ENCODE measurements at regions not wholly inside any gene's neighbourhood (a gene's known extent, or its start where the extent isn't known, plus 50 kb on each side); places are given as distances from the start of the nearest gene placed in this dataset.
A peak's percentile ranks its signal among the peaks of the same experiment; 100 is the strongest.
"Not testable (repeated sequence)": the region's sequence is repeated elsewhere in the genome, so short reads cannot be mapped to it uniquely, and the experiment has no call there.

GRCh38 chr1:157399343-157399983 is 152.9 kb downstream of the FCRL5 start:
- Histone ChIP-seq H3K4me3 (ENCODE audit: low read depth, low read length) (no peak overlapping the region), H3K79me2 (ENCODE audit: control insufficient read depth, insufficient read depth, low read length, unreplicated experiment) (no peaks in the 10 kb centered on the region), H3K27ac (ENCODE audit: low read depth, low read length) (no peak overlapping the region), H3K4me1 (ENCODE audit: control insufficient read depth, insufficient read depth, low read length, unreplicated experiment) (no peaks in the 10 kb centered on the region), H2AFZ (ENCODE audit: low read length, unreplicated experiment) (no peak overlapping the region), H3K27me3 (ENCODE audit: insufficient read depth, low read length) (no peaks in the 10 kb centered on the region), H3K36me3 (ENCODE audit: insufficient read depth, low read length) (no peaks in the 10 kb centered on the region)

- H3K79me2 ChIP-seq (ENCODE audit: control insufficient read depth, insufficient read depth, low read length, unreplicated experiment), result no peaks in the 10 kb centered on the region
- H3K27me3 ChIP-seq (ENCODE audit: insufficient read depth, low read length), result no peaks in the 10 kb centered on the region
- H2AFZ ChIP-seq (ENCODE audit: low read length, unreplicated experiment), result peak overlapping the region; percentile 16
- H3K27ac ChIP-seq (ENCODE audit: low read depth, low read length), result peak overlapping the region; percentile 11; the same call in 1 of the 2 replicates
- H3K4me3 ChIP-seq (ENCODE audit: low read depth, low read length), result peak overlapping the region; percentile 10
- peaks cover 15% of the 10 kb centered on the region for H3K4me1 ChIP-seq (ENCODE audit: control insufficient read depth, insufficient read depth, low read length, unreplicated experiment)
- H3K36me3 ChIP-seq (ENCODE audit: insufficient read depth, low read length), result no peaks in the 10 kb centered on the region
Observed at GRCh38 chr1:157390651-157391050, 161.7 kb downstream of the FCRL5 start.

GRCh38 chr1:157388057-157388456 is 164.3 kb downstream of the FCRL5 start:
- Histone ChIP-seq H3K36me3 (ENCODE audit: insufficient read depth, low read length) (no peaks in the 10 kb centered on the region), H3K27me3 (ENCODE audit: insufficient read depth, low read length) (no peaks in the 10 kb centered on the region)

GRCh38 chr1:157384258-157384657 is 168.1 kb downstream of the FCRL5 start:
- Histone ChIP-seq H3K36me3 (ENCODE audit: insufficient read depth, low read length) (no peaks in the 10 kb centered on the region), H3K4me1 (ENCODE audit: control insufficient read depth, insufficient read depth, low read length, unreplicated experiment) (no peaks in the 10 kb centered on the region), H2AFZ (ENCODE audit: low read length, unreplicated experiment) (no peak overlapping the region), H3K27me3 (ENCODE audit: insufficient read depth, low read length) (no peaks in the 10 kb centered on the region), H3K4me3 (ENCODE audit: low read depth, low read length) (no peak overlapping the region), H3K79me2 (ENCODE audit: control insufficient read depth, insufficient read depth, low read length, unreplicated experiment) (no peaks in the 10 kb centered on the region), H3K27ac (ENCODE audit: low read depth, low read length) (no peak overlapping the region)

More at GRCh38 chr1:157388057-157388456, 164.3 kb downstream of the FCRL5 start:
- H3K79me2 ChIP-seq (ENCODE audit: control insufficient read depth, insufficient read depth, low read length, unreplicated experiment), result no peaks in the 10 kb centered on the region
- peaks cover 15% of the 10 kb centered on the region for H3K4me1 ChIP-seq (ENCODE audit: control insufficient read depth, insufficient read depth, low read length, unreplicated experiment)
- H3K27ac ChIP-seq (ENCODE audit: low read depth, low read length), result no peak overlapping the region
- H3K4me3 ChIP-seq (ENCODE audit: low read depth, low read length), result no peak overlapping the region
- H2AFZ ChIP-seq (ENCODE audit: low read length, unreplicated experiment), result no peak overlapping the region

GRCh38 chr1:157382351-157382750 is 170.0 kb downstream of the FCRL5 start:
- Histone ChIP-seq H3K4me3 (ENCODE audit: low read depth, low read length) (no peak overlapping the region), H3K36me3 (ENCODE audit: insufficient read depth, low read length) (no peaks in the 10 kb centered on the region), H3K27ac (ENCODE audit: low read depth, low read length) (no peak overlapping the region), H2AFZ (ENCODE audit: low read length, unreplicated experiment) (no peak overlapping the region), H3K79me2 (ENCODE audit: control insufficient read depth, insufficient read depth, low read length, unreplicated experiment) (no peaks in the 10 kb centered on the region), H3K27me3 (ENCODE audit: insufficient read depth, low read length) (no peaks in the 10 kb centered on the region), H3K4me1 (ENCODE audit: control insufficient read depth, insufficient read depth, low read length, unreplicated experiment) (no peaks in the 10 kb centered on the region)

- no peaks in the 10 kb centered on the region for H3K79me2 ChIP-seq (ENCODE audit: control insufficient read depth, insufficient read depth, low read length, unreplicated experiment)
Observed at GRCh38 chr1:157380523-157380922, 171.8 kb downstream of the FCRL5 start.

GRCh38 chr1:157377280-157377713 is 175.0 kb downstream of the FCRL5 start:
- not testable (repeated sequence) for H3K36me3 ChIP-seq (ENCODE audit: insufficient read depth, low read length); H3K79me2 ChIP-seq (ENCODE audit: control insufficient read depth, insufficient read depth, low read length, unreplicated experiment); H3K4me1 ChIP-seq (ENCODE audit: control insufficient read depth, insufficient read depth, low read length, unreplicated experiment); H3K27me3 ChIP-seq (ENCODE audit: insufficient read depth, low read length); H3K27ac ChIP-seq (ENCODE audit: low read depth, low read length); H3K4me3 ChIP-seq (ENCODE audit: low read depth, low read length)
- H2AFZ ChIP-seq (ENCODE audit: low read length, unreplicated experiment), result peak overlapping the region; percentile 39

More at GRCh38 chr1:157380523-157380922, 171.8 kb downstream of the FCRL5 start:
- Histone ChIP-seq H3K27me3 (ENCODE audit: insufficient read depth, low read length) (no peaks in the 10 kb centered on the region), H2AFZ (ENCODE audit: low read length, unreplicated experiment) (no peak overlapping the region), H3K4me1 (ENCODE audit: control insufficient read depth, insufficient read depth, low read length, unreplicated experiment) (no peaks in the 10 kb centered on the region), H3K36me3 (ENCODE audit: insufficient read depth, low read length) (no peaks in the 10 kb centered on the region), H3K4me3 (ENCODE audit: low read depth, low read length) (no peak overlapping the region), H3K27ac (ENCODE audit: low read depth, low read length) (no peak overlapping the region)

GRCh38 chr1:157376681-157377080 is 175.6 kb downstream of the FCRL5 start:
- H3K4me3 ChIP-seq (ENCODE audit: low read depth, low read length), result no peak overlapping the region
- no peaks in the 10 kb centered on the region for H3K79me2 ChIP-seq (ENCODE audit: control insufficient read depth, insufficient read depth, low read length, unreplicated experiment)
- H3K4me1 ChIP-seq (ENCODE audit: control insufficient read depth, insufficient read depth, low read length, unreplicated experiment), result no peaks in the 10 kb centered on the region
- no peaks in the 10 kb centered on the region for H3K27me3 ChIP-seq (ENCODE audit: insufficient read depth, low read length)
- no peak overlapping the region for H3K27ac ChIP-seq (ENCODE audit: low read depth, low read length)
- no peaks in the 10 kb centered on the region for H3K36me3 ChIP-seq (ENCODE audit: insufficient read depth, low read length)
- H2AFZ ChIP-seq (ENCODE audit: low read length, unreplicated experiment), result no peak overlapping the region

GRCh38 chr1:157372311-157372710 is 180.0 kb downstream of the FCRL5 start:
- H3K36me3 ChIP-seq (ENCODE audit: insufficient read depth, low read length); H3K27me3 ChIP-seq (ENCODE audit: insufficient read depth, low read length); H3K79me2 ChIP-seq (ENCODE audit: control insufficient read depth, insufficient read depth, low read length, unreplicated experiment); H3K27ac ChIP-seq (ENCODE audit: low read depth, low read length); H2AFZ ChIP-seq (ENCODE audit: low read length, unreplicated experiment); H3K4me3 ChIP-seq (ENCODE audit: low read depth, low read length): not testable (repeated sequence)
- H3K4me1 ChIP-seq (ENCODE audit: control insufficient read depth, insufficient read depth, low read length, unreplicated experiment), result peaks cover 14% of the 10 kb centered on the region

GRCh38 chr1:157371826-157372225 is 180.5 kb downstream of the FCRL5 start:
- 0 out of 2 replicates have a peak, but pooled peaks cover 5% of the 10 kb centered on the region for H3K27me3 ChIP-seq (ENCODE audit: insufficient read depth, low read length)
- H3K27ac ChIP-seq (ENCODE audit: low read depth, low read length), result no peak overlapping the region
- H3K79me2 ChIP-seq (ENCODE audit: control insufficient read depth, insufficient read depth, low read length, unreplicated experiment), result no peaks in the 10 kb centered on the region
- H3K4me3 ChIP-seq (ENCODE audit: low read depth, low read length), result no peak overlapping the region
- no peaks in the 10 kb centered on the region for H3K36me3 ChIP-seq (ENCODE audit: insufficient read depth, low read length)
- peaks cover 14% of the 10 kb centered on the region for H3K4me1 ChIP-seq (ENCODE audit: control insufficient read depth, insufficient read depth, low read length, unreplicated experiment)
- H2AFZ ChIP-seq (ENCODE audit: low read length, unreplicated experiment), result no peak overlapping the region

GRCh38 chr1:157371221-157371620 is 181.1 kb downstream of the FCRL5 start:
- H3K27me3 ChIP-seq (ENCODE audit: insufficient read depth, low read length), result 0 out of 2 replicates have a peak, but pooled peaks cover 5% of the 10 kb centered on the region
- peaks cover 14% of the 10 kb centered on the region for H3K4me1 ChIP-seq (ENCODE audit: control insufficient read depth, insufficient read depth, low read length, unreplicated experiment)

More at GRCh38 chr1:157371221-157371620, 181.1 kb downstream of the FCRL5 start:
- Histone ChIP-seq H3K27ac (ENCODE audit: low read depth, low read length) (no peak overlapping the region), H3K36me3 (ENCODE audit: insufficient read depth, low read length) (no peaks in the 10 kb centered on the region), H3K4me3 (ENCODE audit: low read depth, low read length) (no peak overlapping the region), H3K79me2 (ENCODE audit: control insufficient read depth, insufficient read depth, low read length, unreplicated experiment) (no peaks in the 10 kb centered on the region), H2AFZ (ENCODE audit: low read length, unreplicated experiment) (no peak overlapping the region)
